A549 (cell line): ENCODE measurements at regions not wholly inside any gene's neighbourhood (a gene's known extent, or its start where the extent isn't known, plus 50 kb on each side); places are given as distances from the start of the nearest gene placed in this dataset.

Experiments used
- CEBPB ChIP-seq, 2 experiments: fragments of >200 bp in 1 of 2; sonication (Bioruptor Twin) in 1 of 2; formaldehyde crosslinking in 1 of 2; IDR thresholded peaks; 2 replicates each; pipeline ENCODE4 v1.6.1; 2012 to 2016
- JUN ChIP-seq, 2 experiments: fragments of >200 bp; sonication (Bioruptor Twin); formaldehyde crosslinking; IDR thresholded peaks; 2 replicates in 1 of 2; 3 replicates in 1 of 2; pipeline ENCODE4 v1.6.1; 2016 to 2017
- MAFK ChIP-seq: fragments of 450-650 bp; IDR thresholded peaks from 2 replicates; pipeline ENCODE4 v1.6.1; 2014; ENCODE audit not compliant: partially characterized antibody
- MYC ChIP-seq: IDR thresholded peaks from 2 replicates; pipeline ENCODE4 v1.6.1; 2012; ENCODE audit warnings: mild to moderate bottlenecking, inconsistent platforms, low read length, improper control_type of control experiment, borderline replicate concordance
- POLR2A ChIP-seq: IDR thresholded peaks from 2 replicates; pipeline ENCODE4 v1.6.1; 2012; ENCODE audit warnings: mild to moderate bottlenecking, low read length
- RARB ChIP-seq: fragments of 250-450 bp; sonication (Bioruptor Pico); IDR thresholded peaks from 2 replicates; pipeline ENCODE4 v1.8.0; 2021; ENCODE audit warnings: mild to moderate bottlenecking, moderate library complexity
- TP53 ChIP-seq: fragments of 250-450 bp; sonication (Bioruptor Pico); IDR thresholded peaks from 2 replicates; pipeline ENCODE4 v1.5.0; 2021; ENCODE audit warnings: mild to moderate bottlenecking, moderate library complexity
- TF ChIP-seq, protein P1 (sequence below): fragments of >200 bp; sonication (Bioruptor Twin); formaldehyde crosslinking; IDR thresholded peaks from 3 replicates; pipeline ENCODE4 v1.5.1; 2016

DNA sequence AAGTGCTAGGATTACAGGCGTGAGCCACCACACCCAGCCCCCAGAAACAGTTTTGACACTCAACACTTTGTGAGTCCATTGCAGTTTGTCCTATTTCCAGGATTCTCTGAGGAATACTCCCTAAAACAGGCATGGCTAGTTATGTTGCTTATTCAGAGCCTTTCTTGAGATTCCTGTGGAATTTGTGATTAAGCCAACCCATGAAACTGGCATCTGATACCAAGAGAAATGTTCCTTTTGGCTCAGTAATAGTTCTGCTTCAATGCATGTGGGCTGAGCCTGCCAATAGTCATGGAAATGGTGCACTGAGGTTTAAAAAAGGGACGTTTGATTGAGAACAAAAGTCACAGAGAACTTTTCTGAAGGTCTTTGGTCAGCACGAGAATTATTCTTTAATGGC is 241.7 kb downstream of the PPP1R2C start:
- TF ChIP-seq, protein P1, sequence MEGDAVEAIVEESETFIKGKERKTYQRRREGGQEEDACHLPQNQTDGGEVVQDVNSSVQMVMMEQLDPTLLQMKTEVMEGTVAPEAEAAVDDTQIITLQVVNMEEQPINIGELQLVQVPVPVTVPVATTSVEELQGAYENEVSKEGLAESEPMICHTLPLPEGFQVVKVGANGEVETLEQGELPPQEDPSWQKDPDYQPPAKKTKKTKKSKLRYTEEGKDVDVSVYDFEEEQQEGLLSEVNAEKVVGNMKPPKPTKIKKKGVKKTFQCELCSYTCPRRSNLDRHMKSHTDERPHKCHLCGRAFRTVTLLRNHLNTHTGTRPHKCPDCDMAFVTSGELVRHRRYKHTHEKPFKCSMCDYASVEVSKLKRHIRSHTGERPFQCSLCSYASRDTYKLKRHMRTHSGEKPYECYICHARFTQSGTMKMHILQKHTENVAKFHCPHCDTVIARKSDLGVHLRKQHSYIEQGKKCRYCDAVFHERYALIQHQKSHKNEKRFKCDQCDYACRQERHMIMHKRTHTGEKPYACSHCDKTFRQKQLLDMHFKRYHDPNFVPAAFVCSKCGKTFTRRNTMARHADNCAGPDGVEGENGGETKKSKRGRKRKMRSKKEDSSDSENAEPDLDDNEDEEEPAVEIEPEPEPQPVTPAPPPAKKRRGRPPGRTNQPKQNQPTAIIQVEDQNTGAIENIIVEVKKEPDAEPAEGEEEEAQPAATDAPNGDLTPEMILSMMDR = no peak
- no peak for TF ChIP-seq RARB (CRISPR knock-in tag)
- TF ChIP-seq JUN (IDR thresholded peaks at IDR 0.05) = no peak
- TF ChIP-seq TP53 (CRISPR knock-in tag) = no peak
- TF ChIP-seq MYC = no peak
- TF ChIP-seq MAFK = no peak
- no peak for TF ChIP-seq POLR2A
- no peak for TF ChIP-seq CEBPB (IDR thresholded peaks at IDR 0.05)
